H1 (cell line): ENCODE measurements at regions not wholly inside any gene's neighbourhood (a gene's known extent, or its start where the extent isn't known, plus 50 kb on each side); places are given as distances from the start of the nearest gene placed in this dataset.

ENCODE experiments used
- CEBPB ChIP-seq: IDR thresholded peaks from 2 replicates; pipeline ENCODE4 v1.6.1; 2012; ENCODE audit warnings: low read depth, low read length
- HDAC2 ChIP-seq, 2 experiments: fragments of 300-600 bp in 1 of 2; sonication (generic) in 1 of 2; IDR thresholded peaks; 2 replicates each; pipeline ENCODE4 v1.6.1; 2011 to 2012; ENCODE audit warnings: low read depth in 2 of 2, low read length in 2 of 2, mild to moderate bottlenecking in 2 of 2, moderate library complexity in 2 of 2, borderline replicate concordance in 1 of 2, inconsistent platforms in 1 of 2
- NRF1 ChIP-seq: IDR thresholded peaks from 2 replicates; pipeline ENCODE4 v1.6.1; 2011; ENCODE audit warnings: mild to moderate bottlenecking, low read depth, low read length, improper control_type of control experiment
- POLR2A ChIP-seq, 2 experiments: IDR thresholded peaks; 1 replicate in 1 of 2; 2 replicates in 1 of 2; pipeline ENCODE4 v1.6.1; 2011; ENCODE audit warnings: low read depth in 2 of 2, low read length in 2 of 2, mild to moderate bottlenecking in 2 of 2; ENCODE audit errors: control extremely low read depth in 1 of 2
- SP2 ChIP-seq: IDR thresholded peaks from 2 replicates; pipeline ENCODE4 v1.6.1; 2012; ENCODE audit warnings: mild to moderate bottlenecking, low read length, inconsistent platforms
- TCF12 ChIP-seq: IDR thresholded peaks from 2 replicates; pipeline ENCODE4 v1.6.1; 2011; ENCODE audit warnings: low read depth, mild to moderate bottlenecking, low read length
- TF ChIP-seq, protein P1 (sequence below), 3 experiments: IDR thresholded peaks; 1 replicate in 2 of 3; 2 replicates in 1 of 3; pipeline versions ENCODE4 v1.5.1 to v1.6.1; 2011; ENCODE audit warnings: low read length in 3 of 3, mild to moderate bottlenecking in 3 of 3, inconsistent platforms in 2 of 3, low read depth in 1 of 3, moderate library complexity in 1 of 3; ENCODE audit not compliant: insufficient read depth in 1 of 3; ENCODE audit errors: control extremely low read depth in 1 of 3

DNA sequence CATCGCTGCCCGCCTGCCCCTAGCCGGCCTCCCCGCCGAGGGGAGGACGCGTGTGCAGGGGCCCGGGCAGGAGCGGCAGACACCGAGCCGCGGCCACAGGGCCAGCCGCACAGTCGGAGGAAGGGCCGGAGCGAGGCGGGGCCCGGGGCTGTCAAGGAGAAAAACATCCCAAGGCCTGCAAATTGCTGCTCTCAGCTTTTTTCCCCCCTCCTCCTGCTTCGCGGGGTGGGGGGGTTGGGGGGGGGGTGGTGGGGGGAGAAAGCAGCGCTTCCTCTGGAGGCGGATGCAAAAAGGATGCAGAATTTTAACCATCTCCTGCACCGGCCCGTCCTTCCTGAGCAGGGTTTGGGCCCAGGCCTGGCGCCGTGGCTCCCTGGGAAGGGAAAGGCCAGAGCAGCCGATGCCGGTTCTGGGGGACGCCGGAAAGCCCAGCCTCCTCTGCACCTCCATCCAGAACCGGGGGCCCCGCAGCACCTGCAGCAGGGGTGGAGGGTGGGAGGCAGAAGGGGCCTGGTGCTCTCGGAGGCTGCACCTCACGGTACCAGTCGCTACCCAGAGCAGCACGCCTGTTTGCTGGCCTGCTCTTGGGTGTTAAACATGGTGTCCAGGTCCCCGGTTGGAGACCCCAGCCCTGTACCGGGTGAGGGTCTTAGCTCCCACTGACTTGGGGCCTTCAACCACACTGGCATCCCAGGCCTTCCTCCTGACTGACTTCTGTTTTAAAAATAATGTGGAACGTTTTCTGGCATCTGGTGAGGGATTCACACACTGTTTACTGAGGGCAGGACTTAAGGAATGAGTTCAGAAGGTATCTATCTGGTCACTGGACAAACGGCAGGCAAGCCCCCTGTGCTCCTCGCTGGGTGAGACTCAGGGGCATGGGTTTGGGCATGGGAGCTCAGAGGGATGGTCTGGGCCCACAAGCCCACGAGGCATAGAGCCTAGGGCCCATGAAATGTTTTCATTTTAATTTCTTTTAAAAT, 77.4 kb upstream of the WNT7B start:
- TF ChIP-seq, protein P1, sequence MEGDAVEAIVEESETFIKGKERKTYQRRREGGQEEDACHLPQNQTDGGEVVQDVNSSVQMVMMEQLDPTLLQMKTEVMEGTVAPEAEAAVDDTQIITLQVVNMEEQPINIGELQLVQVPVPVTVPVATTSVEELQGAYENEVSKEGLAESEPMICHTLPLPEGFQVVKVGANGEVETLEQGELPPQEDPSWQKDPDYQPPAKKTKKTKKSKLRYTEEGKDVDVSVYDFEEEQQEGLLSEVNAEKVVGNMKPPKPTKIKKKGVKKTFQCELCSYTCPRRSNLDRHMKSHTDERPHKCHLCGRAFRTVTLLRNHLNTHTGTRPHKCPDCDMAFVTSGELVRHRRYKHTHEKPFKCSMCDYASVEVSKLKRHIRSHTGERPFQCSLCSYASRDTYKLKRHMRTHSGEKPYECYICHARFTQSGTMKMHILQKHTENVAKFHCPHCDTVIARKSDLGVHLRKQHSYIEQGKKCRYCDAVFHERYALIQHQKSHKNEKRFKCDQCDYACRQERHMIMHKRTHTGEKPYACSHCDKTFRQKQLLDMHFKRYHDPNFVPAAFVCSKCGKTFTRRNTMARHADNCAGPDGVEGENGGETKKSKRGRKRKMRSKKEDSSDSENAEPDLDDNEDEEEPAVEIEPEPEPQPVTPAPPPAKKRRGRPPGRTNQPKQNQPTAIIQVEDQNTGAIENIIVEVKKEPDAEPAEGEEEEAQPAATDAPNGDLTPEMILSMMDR (IDR thresholded peaks at IDR 0.05; ENCODE audit: control extremely low read depth in 1 of 3, insufficient read depth in 1 of 3, low read depth in 1 of 3, low read length in 3 of 3) = no peak
- TF ChIP-seq CEBPB (no peak), SP2 (no peak), TCF12 (no peak), POLR2A (IDR thresholded peaks at IDR 0.05; ENCODE audit: control extremely low read depth in 1 of 2, low read depth in 2 of 2, low read length in 2 of 2) (no peak), NRF1 (no peak), HDAC2 (IDR thresholded peaks at IDR 0.05; ENCODE audit: borderline replicate concordance in 1 of 2, low read depth in 2 of 2, low read length in 2 of 2) (no peak)
